Natural killer cell (primary cell): ENCODE measurements at regions not wholly inside any gene's neighbourhood (a gene's known extent, or its start where the extent isn't known, plus 50 kb on each side); places are given as distances from the start of the nearest gene placed in this dataset.

Experiments used
- ATAC-seq, 3 donors: fragments of 150-1000 bp in 2 of 3; fragments of 200-7000 bp in 1 of 3; cut with Tn5 transposase; 1 replicate in 1 of 3; 2 replicates in 2 of 3; pipeline ENCODE4 v1.10.0; 2021; ENCODE audit warnings: mild to moderate bottlenecking in 2 of 3, moderate library complexity in 2 of 3
- DNase-seq, 2 donors: peaks; one replicate each; pipeline versions ENCODE4 v3.0.0 to v3.0.0-alpha.2; 2013 to 2021; ENCODE audit warnings: mixed read lengths in 1 of 2
- H3K27ac ChIP-seq: one replicate; pipeline ENCODE4 v1.5.1; 2013; ENCODE audit warnings: mild to moderate bottlenecking, low read length
- H3K27me3 ChIP-seq: one replicate; pipeline ENCODE4 v1.6.1; 2013; ENCODE audit warnings: low read length; ENCODE audit not compliant: control insufficient read depth, insufficient read depth
- H3K36me3 ChIP-seq: one replicate; pipeline ENCODE4 v1.6.1; 2013; ENCODE audit warnings: low read length; ENCODE audit not compliant: control insufficient read depth, insufficient read depth
- H3K4me1 ChIP-seq: one replicate; pipeline ENCODE4 v1.6.1; 2013; ENCODE audit warnings: low read length; ENCODE audit not compliant: control insufficient read depth, insufficient read depth
- H3K4me3 ChIP-seq: one replicate; pipeline ENCODE4 v1.5.1; 2013; ENCODE audit warnings: low read length
- H3K9me3 ChIP-seq: one replicate; pipeline ENCODE4 v1.6.1; 2013; ENCODE audit warnings: low read length; ENCODE audit not compliant: control insufficient read depth, insufficient read depth
- H3K27ac Mint-ChIP-seq, 2 donors: one replicate each; pipeline ENCODE4 v1.8.0; 2022; ENCODE audit warnings: mild to moderate bottlenecking in 2 of 2, mixed read lengths in 2 of 2, moderate library complexity in 1 of 2
- H3K27me3 Mint-ChIP-seq, 2 donors: one replicate each; pipeline ENCODE4 v1.8.0; 2022; ENCODE audit warnings: low read depth in 2 of 2, mixed read lengths in 2 of 2
- H3K36me3 Mint-ChIP-seq: one replicate; pipeline ENCODE4 v1.8.0; 2022; ENCODE audit warnings: mixed read lengths
- H3K4me1 Mint-ChIP-seq, 2 donors: one replicate each; pipeline ENCODE4 v1.8.0; 2022; ENCODE audit warnings: mixed read lengths in 2 of 2
- H3K4me3 Mint-ChIP-seq: one replicate; pipeline ENCODE4 v1.8.0; 2022; ENCODE audit warnings: mild to moderate bottlenecking, moderate library complexity, mixed read lengths
- H3K9me3 Mint-ChIP-seq, 2 donors: one replicate each; pipeline ENCODE4 v1.8.0; 2022; ENCODE audit warnings: mixed read lengths in 2 of 2
- WGBS: methylation state at CpG from one replicate; pipeline ENCODE4 v1.1.7; 2013; ENCODE audit warnings: missing lambda C conversion rate; ENCODE audit not compliant: insufficient coverage; 5-methylcytosine and 5-hydroxymethylcytosine counted together
- intact Hi-C: fragments of 100-400 bp; cut with micrococcal nuclease; formaldehyde crosslinking; loops from one replicate; pipeline ENCODE4 v1.14.2; 2022
- TF ChIP-seq, protein P1 (sequence below): fragments of 200-600 bp; IDR thresholded peaks from one replicate; pipeline ENCODE4 v1.8.0; 2022; ENCODE audit warnings: antibody characterized with exemption

DNA sequence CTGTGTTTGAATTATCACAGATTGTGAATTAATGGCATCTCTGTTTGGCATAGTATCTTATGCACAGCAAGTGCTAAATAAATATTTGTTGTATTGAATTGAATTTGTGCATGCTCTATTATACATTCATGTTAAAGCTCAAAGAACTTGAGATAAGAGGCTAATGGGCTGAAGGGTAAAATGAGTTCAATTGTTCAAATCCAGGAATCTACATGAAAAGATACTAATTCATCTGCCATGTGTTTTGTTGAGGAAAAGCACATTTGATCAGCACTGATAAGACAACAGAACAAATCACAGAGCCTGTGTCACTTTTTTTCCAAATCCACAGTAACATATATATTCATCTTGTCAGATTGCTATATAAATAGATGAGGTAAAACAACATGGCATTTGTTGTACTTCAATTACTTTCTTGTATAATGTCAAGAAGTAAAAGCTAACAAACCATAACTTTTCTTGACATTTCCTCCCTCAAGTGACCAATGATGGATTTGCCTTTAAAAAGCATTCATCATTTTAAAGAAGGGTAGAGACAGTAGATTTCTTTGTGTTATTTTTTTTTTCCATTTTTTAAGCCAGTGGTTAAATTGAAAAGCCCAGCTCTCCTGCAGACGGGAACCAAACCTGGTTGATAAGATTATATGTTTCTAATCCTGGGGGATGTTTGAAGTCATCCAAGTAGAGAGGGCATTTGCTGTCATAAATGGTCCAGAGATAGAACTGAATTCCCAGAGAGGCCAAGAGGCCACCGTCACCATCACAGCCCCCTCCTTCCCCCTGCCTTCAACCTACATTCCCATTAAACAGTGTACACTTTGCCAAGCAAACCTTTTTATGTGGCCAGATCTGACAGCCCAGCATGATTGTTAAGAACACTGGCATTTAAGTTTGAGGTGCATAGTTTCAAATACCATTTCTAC lies 123.0 kb downstream of the CHD9NB start:
- H3K9me3 ChIP-seq: no peaks in the 10 kb centered on the region
- TF ChIP-seq, protein P1, sequence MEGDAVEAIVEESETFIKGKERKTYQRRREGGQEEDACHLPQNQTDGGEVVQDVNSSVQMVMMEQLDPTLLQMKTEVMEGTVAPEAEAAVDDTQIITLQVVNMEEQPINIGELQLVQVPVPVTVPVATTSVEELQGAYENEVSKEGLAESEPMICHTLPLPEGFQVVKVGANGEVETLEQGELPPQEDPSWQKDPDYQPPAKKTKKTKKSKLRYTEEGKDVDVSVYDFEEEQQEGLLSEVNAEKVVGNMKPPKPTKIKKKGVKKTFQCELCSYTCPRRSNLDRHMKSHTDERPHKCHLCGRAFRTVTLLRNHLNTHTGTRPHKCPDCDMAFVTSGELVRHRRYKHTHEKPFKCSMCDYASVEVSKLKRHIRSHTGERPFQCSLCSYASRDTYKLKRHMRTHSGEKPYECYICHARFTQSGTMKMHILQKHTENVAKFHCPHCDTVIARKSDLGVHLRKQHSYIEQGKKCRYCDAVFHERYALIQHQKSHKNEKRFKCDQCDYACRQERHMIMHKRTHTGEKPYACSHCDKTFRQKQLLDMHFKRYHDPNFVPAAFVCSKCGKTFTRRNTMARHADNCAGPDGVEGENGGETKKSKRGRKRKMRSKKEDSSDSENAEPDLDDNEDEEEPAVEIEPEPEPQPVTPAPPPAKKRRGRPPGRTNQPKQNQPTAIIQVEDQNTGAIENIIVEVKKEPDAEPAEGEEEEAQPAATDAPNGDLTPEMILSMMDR: no peak
- Mint-ChIP-seq H3K4me3 (no peak overlapping the region), H3K27me3 (peaks cover 0 to 10% of the 10 kb centered on the region in 2 donors), H3K36me3 (no peaks in the 10 kb centered on the region), H3K4me1 (no peaks in the 10 kb centered on the region), H3K27ac (no peak overlapping the region), H3K9me3 (peaks cover 2 to 3% of the 10 kb centered on the region in 2 donors)
- no peaks in the 10 kb centered on the region for H3K36me3 ChIP-seq
- ATAC-seq (no peak), DNase-seq (no peak)
- no peak overlapping the region for H3K4me3 ChIP-seq
- no peaks in the 10 kb centered on the region for H3K4me1 ChIP-seq
- no peaks in the 10 kb centered on the region for H3K27me3 ChIP-seq
- no peak overlapping the region for H3K27ac ChIP-seq
- WGBS: 58% methylated on average over 2 of the region's 2 CpGs
- intact Hi-C loops: no loop called here

DNA sequence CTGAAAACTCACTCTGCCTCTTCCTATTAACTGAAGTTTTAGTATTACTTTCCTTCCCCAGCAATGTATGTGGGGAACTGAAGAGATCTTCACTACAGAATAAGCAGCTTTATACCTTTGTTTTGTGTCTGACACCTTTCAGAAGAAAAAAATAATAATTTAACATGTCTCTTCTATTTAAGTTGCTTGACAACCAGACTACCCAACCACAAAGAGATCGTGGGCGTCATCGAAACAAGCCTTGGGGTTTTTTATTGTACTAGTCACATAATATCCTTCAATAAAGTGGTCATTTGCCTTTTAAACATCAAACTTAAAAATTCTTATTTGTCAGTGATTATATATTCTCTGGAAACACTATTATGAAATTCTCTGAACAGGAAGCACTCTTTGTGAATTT lies 123.7 kb downstream of the CHD9NB start:
- Histone ChIP-seq H3K27me3 (no peaks in the 10 kb centered on the region), H3K4me3 (no peak overlapping the region), H3K27ac (no peak overlapping the region), H3K4me1 (no peaks in the 10 kb centered on the region), H3K9me3 (no peaks in the 10 kb centered on the region), H3K36me3 (no peaks in the 10 kb centered on the region)
- TF ChIP-seq, protein P1: no peak
- Mint-ChIP-seq H3K27ac (no peak overlapping the region), H3K4me3 (no peak overlapping the region), H3K4me1 (no peaks in the 10 kb centered on the region), H3K36me3 (no peaks in the 10 kb centered on the region), H3K27me3 (peaks cover 3 to 10% of the 10 kb centered on the region in 2 donors), H3K9me3 (peaks cover 3 to 5% of the 10 kb centered on the region in 2 donors)
- no CpG with 5 or more reads among the region's 3 CpGs for WGBS
- no peak for ATAC-seq
- intact Hi-C loops: no loop called here
- no peak for DNase-seq

DNA sequence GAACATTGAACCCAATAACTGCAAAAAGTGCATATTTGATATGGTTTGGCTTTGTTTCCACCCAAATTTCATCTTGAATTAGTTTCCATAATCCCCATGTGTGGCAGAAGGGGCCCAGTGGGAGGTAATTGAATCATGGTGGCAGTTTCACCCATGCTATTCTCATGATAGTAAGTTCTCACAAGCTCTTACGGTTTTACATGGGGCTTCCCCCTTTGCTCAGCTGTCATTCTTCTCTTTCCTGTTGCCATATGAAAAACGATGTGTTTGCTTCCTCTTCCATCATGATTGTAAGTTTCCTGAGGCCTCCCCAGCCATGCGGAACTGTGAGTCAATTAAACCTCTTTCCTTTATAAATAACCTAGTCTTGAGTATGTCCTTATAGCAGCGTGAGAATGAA lies 127.6 kb downstream of the CHD9NB start:
- Histone ChIP-seq H3K9me3 (no peaks in the 10 kb centered on the region), H3K4me3 (no peak overlapping the region), H3K27me3 (no peaks in the 10 kb centered on the region), H3K36me3 (no peaks in the 10 kb centered on the region), H3K4me1 (no peaks in the 10 kb centered on the region), H3K27ac (no peak overlapping the region)
- TF ChIP-seq, protein P1: no peak
- no peak for DNase-seq
- Mint-ChIP-seq H3K27ac (no peak overlapping the region), H3K36me3 (no peaks in the 10 kb centered on the region), H3K9me3 (peaks cover 3 to 5% of the 10 kb centered on the region in 2 donors), H3K27me3 (peaks cover 11 to 27% of the 10 kb centered on the region in 2 donors), H3K4me3 (no peak overlapping the region), H3K4me1 (no peaks in the 10 kb centered on the region)
- intact Hi-C loops: no loop called here
- ATAC-seq: no peak
- 14% methylated on average over 3 of the region's 4 CpGs for WGBS
